MCF 10A (cell line): ENCODE measurements at regions not wholly inside any gene's neighbourhood (a gene's known extent, or its start where the extent isn't known, plus 50 kb on each side); places are given as distances from the start of the nearest gene placed in this dataset.

Source experiments
- BruUV-seq: library from RNA; stranded (reverse); fragments of 400-500 nt; replicated peaks from 2 replicates; lab custom pipeline; 2021; lab: Mats Ljungman, UMichigan
- CTCF ChIA-PET: fragments of 300-600 bp; sonication (Branson Sonifier 250); formaldehyde crosslinking; extraction: SDS; loops from one replicate; lab custom pipeline; 2021; ENCODE audit warnings: antibody characterized with exemption, inconsistent platforms; lab: Yijun Ruan, JAX
- POLR2A ChIA-PET: fragments of 300-600, 350-650 bp; sonication (Branson Sonifier 250); formaldehyde crosslinking; extraction: SDS; loops from one replicate; lab custom pipeline; 2020; ENCODE audit warnings: antibody characterized with exemption, inconsistent platforms; lab: Yijun Ruan, JAX
- DNase-seq: peaks from one replicate; pipeline ENCODE4 v3.0.0-alpha.2; 2018; ENCODE audit not compliant: unreplicated experiment
- H3K27ac Mint-ChIP-seq: one replicate; pipeline ENCODE4 v1.8.0; 2022; ENCODE audit warnings: mild to moderate bottlenecking, low read depth, mixed read lengths; ENCODE audit not compliant: unreplicated experiment
- H3K27me3 Mint-ChIP-seq: one replicate; pipeline ENCODE4 v1.8.0; 2022; ENCODE audit warnings: mixed read lengths; ENCODE audit not compliant: insufficient read depth, unreplicated experiment
- H3K36me3 Mint-ChIP-seq: one replicate; pipeline ENCODE4 v1.8.0; 2022; ENCODE audit warnings: mild to moderate bottlenecking, moderate library complexity, mixed read lengths; ENCODE audit not compliant: insufficient read depth, unreplicated experiment
- H3K4me1 Mint-ChIP-seq: one replicate; pipeline ENCODE4 v1.8.0; 2022; ENCODE audit warnings: mixed read lengths; ENCODE audit not compliant: insufficient read depth, unreplicated experiment
- H3K4me3 Mint-ChIP-seq: one replicate; pipeline ENCODE4 v1.8.0; 2022; ENCODE audit warnings: mild to moderate bottlenecking, moderate library complexity, mixed read lengths; ENCODE audit not compliant: unreplicated experiment
- H3K9me3 Mint-ChIP-seq: one replicate; pipeline ENCODE4 v1.8.0; 2022; ENCODE audit warnings: mixed read lengths; ENCODE audit not compliant: unreplicated experiment
- CTCF ChIP-seq: fragments of 200-600 bp; IDR thresholded peaks from one replicate; pipeline ENCODE4 v1.8.0; 2022; ENCODE audit warnings: antibody characterized with exemption, mild to moderate bottlenecking; ENCODE audit not compliant: unreplicated experiment
- intact Hi-C: fragments of 100-400 bp; cut with micrococcal nuclease; formaldehyde crosslinking; loops from 2 replicates; pipeline ENCODE4 v1.14.1; 2022

- intact Hi-C loops = no loop called here
These were observed 645.7 kb downstream of the BRD1 start for GRCh38 chr22:49181942-49182341.

GRCh38 chr22:49181431-49181830 is 646.2 kb downstream of the BRD1 start:
- H3K27ac Mint-ChIP-seq = no peak overlapping the region
- no peak for TF ChIP-seq CTCF
- H3K4me3 Mint-ChIP-seq = no peak overlapping the region
- H3K9me3 Mint-ChIP-seq = peaks cover 31% of the 10 kb centered on the region
- H3K27me3 Mint-ChIP-seq = no peaks in the 10 kb centered on the region
- H3K36me3 Mint-ChIP-seq = no peaks in the 10 kb centered on the region
- ChIA-PET POLR2A (no interaction called here), CTCF (no interaction called here)
- DNase-seq = no peak
- H3K4me1 Mint-ChIP-seq = no peaks in the 10 kb centered on the region
- intact Hi-C loops = no loop called here
- no TSS peak for BruUV-seq

More at GRCh38 chr22:49181942-49182341, 645.7 kb downstream of the BRD1 start:
- no peaks in the 10 kb centered on the region for H3K27me3 Mint-ChIP-seq
- no peak for DNase-seq
- ChIA-PET POLR2A (no interaction called here), CTCF (no interaction called here)
- no peak overlapping the region for H3K27ac Mint-ChIP-seq
- H3K9me3 Mint-ChIP-seq = peaks cover 34% of the 10 kb centered on the region
- H3K4me1 Mint-ChIP-seq = no peaks in the 10 kb centered on the region
- BruUV-seq = no TSS peak
- no peak overlapping the region for H3K4me3 Mint-ChIP-seq
- TF ChIP-seq CTCF = no peak
- H3K36me3 Mint-ChIP-seq = no peaks in the 10 kb centered on the region

- intact Hi-C loops = no loop called here
- no peak for DNase-seq
- H3K27me3 Mint-ChIP-seq = no peaks in the 10 kb centered on the region
- ChIA-PET POLR2A (no interaction called here), CTCF (no interaction called here)
- H3K27ac Mint-ChIP-seq = no peak overlapping the region
- no peaks in the 10 kb centered on the region for H3K4me1 Mint-ChIP-seq
- H3K36me3 Mint-ChIP-seq = no peaks in the 10 kb centered on the region
- no peak for TF ChIP-seq CTCF
- no peak overlapping the region for H3K4me3 Mint-ChIP-seq
- BruUV-seq = no TSS peak
- H3K9me3 Mint-ChIP-seq = peaks cover 30% of the 10 kb centered on the region
These were observed 647.0 kb downstream of the BRD1 start for GRCh38 chr22:49180683-49181024.

GRCh38 chr22:49179886-49180682 is 647.6 kb downstream of the BRD1 start:
- no peak overlapping the region for H3K4me3 Mint-ChIP-seq
- H3K9me3 Mint-ChIP-seq = peaks cover 24% of the 10 kb centered on the region
- H3K27ac Mint-ChIP-seq = no peak overlapping the region
- no peaks in the 10 kb centered on the region for H3K27me3 Mint-ChIP-seq
- ChIA-PET POLR2A (no interaction called here), CTCF (interaction anchor here (0.6 kb wide), 1 partner anchor 1556 kb away, joined by 5 read pairs; no protein-coding TSS in a partner anchor)
- BruUV-seq = no TSS peak
- H3K36me3 Mint-ChIP-seq = no peaks in the 10 kb centered on the region
- no peak for TF ChIP-seq CTCF
- intact Hi-C loops = no loop called here
- DNase-seq = no peak
- H3K4me1 Mint-ChIP-seq = no peaks in the 10 kb centered on the region
